HG03378 (cell line): ENCODE measurements at regions not wholly inside any gene's neighbourhood (a gene's known extent, or its start where the extent isn't known, plus 50 kb on each side); places are given as distances from the start of the nearest gene placed in this dataset.
A peak's percentile ranks its signal among the peaks of the same experiment; 100 is the strongest.
"Not testable (repeated sequence)": the region's sequence is repeated elsewhere in the genome, so short reads cannot be mapped to it uniquely, and the experiment has no call there.

Experiments
- ATAC-seq: cut with Tn5 transposase; IDR thresholded peaks from one replicate; pipeline ENCODE4 v1.9.1; 2021; ENCODE audit warnings: mild to moderate bottlenecking, moderate library complexity; ENCODE audit not compliant: unreplicated experiment

DNA sequence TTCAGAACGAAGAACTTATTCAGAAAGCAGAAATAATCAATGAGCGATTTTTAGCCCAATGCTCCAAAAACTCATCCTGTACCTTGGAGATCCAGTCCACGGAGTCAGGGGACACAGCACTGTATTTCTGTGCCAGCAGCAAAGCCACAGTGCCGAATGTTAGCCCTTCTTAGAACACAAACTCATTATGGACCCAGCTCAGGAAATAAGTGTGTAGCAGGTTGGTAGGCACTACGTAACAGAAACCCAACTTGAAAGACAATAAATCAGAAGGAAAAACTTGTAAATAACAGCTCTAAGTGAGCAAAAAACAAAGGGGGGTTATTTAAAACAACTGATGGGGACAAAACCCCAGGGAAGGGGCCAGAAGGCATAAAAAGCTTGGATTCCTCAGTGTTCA lies 112.0 kb upstream of the PRSS1 start:
- ATAC-seq, result no peak

DNA sequence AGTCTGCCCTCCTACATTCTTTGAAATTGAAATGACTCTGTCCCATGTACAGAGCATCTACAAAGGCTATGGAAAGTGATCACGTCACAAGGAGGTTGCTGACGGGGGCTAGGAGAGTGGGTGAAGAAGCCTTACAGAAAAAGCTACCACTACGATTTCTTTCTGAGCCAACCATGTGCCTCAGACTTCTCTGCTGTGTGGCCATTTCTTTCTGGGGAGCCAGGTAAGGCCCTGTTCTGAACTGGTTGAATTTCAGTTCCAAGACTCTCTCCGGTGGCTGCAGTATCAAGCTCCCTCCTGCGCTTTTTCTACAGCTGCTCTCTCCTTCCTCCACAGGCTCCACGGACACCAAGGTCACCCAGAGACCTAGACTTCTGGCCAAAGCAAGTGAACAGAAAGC lies 112.5 kb upstream of the PRSS1 start:
- ATAC-seq, result no peak

DNA sequence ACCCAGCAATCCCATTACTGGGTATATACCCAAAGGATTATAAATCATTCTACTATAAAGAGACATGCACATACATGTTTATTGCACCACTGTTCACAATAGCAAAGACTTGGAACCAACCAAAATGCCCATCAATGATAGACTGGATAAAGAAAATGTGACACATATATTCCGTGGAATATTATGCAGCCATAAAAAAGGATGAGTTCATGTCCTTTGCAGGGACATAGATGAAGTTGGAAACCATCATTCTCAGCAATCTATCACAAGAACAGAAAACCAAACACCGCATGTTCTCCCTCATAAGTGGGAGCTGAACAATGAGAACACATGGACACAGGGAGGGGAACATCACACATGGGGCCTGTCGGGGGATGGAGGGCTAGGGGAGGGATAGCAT lies 113.2 kb upstream of the PRSS1 start:
- ATAC-seq, result not testable (repeated sequence)

DNA sequence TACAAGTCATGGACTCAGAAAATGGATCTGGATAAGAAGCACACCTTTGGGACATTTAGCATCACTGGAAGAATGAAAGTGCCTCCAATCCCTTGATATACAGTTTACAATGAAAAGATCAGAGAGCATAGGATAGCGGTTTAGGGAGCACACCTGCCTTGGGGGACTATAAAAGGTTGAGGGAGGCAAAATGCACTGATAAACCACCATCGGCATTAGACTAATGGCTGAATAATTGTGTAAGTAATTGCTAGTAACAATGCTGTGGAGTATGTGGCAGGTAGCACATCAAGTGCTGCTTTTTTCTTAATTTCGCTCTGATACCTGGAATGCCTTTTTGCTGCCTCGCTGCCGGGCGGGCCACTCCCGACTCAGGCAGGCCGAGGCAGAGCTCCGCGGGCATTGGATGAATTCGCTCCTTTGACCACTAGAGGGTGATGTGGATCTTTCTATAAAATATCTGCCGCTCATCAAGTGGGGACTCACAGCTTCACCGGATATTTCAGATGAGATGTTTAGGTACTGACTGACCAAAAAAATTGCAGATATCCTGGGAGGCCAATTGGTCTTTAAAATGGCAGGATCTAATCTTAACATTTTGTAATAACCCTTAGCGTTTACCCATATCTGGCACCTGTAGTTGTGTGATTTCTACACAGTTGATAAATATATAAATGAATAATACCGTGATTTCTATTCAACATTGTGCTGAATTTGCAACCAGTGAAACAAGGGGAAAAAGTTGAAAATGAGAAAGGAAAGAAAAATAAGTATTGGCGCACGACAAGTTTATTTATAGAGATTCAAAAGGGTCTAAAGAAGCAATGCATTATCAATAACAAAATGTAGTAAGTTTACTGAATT lies 116.8 kb upstream of the PRSS1 start:
- ATAC-seq, result peak; percentile 96

DNA sequence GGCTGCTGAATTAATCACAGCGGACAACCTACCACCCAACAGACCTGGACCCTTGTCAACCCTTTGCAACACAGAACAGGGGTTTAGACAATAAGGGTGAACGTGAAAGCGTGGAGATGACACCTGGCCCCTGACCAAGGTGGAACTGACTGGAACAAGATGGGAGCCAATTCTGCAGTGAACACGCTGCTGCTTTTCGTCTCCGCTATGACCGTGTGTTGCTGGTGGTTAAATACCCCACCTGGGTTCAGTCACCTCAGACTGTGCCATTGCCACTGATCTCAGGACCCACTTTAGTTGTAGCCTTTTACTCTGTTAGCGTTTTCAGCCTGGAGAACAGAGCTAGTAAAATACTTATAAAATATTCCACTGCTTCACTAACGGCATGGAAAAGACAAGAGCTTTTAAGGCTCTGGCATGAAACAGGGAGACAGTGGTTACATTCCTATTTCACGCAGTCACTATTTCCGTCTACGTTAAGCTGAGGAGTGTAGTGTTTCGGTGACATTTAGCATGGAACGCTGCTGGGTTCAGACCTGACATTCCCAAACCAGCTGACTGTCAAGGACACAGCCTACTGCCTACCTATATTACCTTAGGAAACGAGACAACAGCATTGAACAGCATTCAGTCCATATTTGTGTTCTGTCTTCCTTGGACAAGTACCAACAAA lies 119.5 kb upstream of the PRSS1 start:
- no peak for ATAC-seq

DNA sequence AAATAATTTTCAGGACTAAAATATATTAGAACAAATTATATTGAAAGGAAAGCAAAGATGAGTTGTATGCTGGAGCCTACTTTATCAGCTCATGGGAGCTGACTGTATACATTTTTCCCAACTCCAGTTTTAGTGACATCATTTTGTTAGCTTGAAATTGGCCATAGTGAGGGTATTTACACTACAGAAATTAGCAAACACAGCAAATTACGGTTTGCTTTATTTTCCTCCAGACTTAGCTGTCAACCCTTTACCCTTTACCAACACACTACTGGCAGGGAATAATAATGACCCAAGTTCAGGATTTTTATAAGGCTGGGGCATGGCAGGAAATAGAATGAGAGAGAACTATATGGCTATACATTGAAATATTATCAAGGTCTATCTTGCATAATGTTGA lies 120.3 kb upstream of the PRSS1 start:
- no peak for ATAC-seq

DNA sequence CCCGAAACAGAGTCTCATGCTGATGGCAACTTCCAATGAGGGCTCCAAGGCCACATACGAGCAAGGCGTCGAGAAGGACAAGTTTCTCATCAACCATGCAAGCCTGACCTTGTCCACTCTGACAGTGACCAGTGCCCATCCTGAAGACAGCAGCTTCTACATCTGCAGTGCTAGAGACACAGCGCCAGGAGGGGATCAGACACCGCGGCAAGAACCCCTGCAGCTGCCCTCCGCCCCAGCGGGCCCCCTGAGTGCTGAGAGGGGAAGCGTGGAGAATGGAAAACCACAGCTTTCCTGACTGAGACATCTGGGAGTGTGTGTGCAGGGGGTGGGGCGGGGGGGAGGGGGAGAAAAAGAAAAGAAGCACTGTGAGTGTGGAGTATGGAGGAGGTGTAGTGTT lies 122.0 kb upstream of the PRSS1 start:
- ATAC-seq, result not testable (repeated sequence)

DNA sequence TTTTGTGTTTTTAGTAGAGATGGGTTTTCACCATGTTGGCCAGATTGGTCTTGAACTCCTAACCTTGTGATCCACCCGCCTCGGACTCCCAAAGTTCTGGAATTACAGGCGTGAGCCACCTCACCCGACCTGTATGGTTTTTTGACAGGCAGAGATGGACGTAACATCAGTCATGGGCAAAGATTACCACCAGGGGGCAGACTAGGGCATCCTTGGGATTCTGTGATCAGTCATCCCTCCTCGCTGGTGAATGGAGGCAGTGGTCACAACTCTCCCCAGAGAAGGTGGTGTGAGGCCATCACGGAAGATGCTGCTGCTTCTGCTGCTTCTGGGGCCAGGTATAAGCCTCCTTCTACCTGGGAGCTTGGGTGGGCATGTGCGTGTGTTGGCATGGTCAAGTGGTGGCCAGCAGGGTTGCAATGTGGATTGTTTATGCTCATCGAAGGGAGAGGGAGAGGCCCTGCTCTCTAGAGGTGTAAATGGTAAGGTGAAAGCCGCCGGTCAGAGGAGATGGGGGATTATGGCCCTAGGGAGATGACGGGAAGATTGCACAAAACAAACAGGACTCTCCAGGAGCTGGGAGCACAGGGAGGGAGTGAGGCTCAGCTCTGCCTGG lies 122.7 kb upstream of the PRSS1 start:
- peak; percentile 77 for ATAC-seq

DNA sequence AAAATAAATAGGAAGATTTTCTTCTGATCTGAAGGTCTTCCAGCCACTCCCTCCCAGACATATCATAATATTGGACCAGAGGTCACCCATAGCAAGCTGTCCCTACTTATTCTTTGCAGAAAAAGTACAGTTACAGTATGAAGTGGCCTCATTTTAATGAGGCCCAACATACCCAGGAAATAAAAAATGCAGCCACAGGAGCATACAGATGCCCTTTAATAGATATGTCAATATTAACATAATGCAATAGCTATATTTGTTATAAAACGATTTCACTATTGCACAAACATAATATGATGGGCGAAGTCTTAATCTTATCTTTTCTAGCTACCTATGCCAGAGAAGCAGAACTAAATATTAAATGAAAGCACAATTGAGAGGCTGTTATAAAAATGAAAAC lies 124.1 kb upstream of the PRSS1 start:
- ATAC-seq, result not testable (repeated sequence)

DNA sequence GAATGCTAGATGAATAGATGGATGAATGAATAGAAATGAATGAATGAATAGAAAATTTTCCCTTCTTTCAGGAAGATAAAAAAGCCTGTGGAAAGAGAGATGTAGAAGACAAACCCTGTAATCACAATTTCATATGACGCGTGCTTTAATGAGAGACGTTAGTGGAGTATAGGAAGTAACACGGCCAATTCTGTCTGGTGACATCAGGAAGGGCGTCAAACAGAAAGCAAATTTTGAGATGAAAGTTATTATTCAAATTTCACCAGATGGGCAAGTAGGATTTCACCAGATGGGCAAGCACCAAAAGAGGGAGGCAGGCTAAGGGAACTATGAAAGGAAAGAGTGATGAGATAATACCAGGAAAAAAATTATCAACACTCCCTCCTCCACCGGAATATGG lies 128.9 kb upstream of the PRSS1 start:
- no peak for ATAC-seq

DNA sequence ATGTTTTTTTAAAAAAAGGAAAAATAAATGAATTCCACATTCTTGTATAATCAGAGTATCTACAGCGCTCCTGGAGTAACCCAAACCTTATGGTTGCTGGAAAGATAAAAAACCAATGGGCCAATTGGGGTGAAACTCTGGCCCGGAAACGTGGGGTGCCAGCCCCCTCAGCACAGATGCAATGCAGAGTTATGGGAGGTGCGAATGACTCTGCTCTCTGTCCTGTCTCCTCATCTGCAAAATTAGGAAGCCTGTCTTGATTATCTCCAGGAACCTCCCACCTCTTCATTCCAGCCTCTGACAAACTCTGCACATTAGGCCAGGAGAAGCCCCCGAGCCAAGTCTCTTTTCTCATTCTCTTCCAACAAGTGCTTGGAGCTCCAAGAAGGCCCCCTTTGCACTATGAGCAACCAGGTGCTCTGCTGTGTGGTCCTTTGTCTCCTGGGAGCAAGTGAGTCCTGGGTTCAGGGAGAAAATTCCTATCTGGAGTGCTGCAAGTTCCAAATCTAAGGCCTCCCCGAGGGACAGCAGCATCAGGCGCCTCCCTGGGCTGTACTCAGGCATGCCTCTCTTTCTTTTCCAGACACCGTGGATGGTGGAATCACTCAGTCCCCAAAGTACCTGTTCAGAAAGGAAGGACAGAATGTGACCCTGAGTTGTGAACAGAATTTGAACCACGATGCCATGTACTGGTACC lies 130.5 kb upstream of the PRSS1 start:
- ATAC-seq, result no peak

DNA sequence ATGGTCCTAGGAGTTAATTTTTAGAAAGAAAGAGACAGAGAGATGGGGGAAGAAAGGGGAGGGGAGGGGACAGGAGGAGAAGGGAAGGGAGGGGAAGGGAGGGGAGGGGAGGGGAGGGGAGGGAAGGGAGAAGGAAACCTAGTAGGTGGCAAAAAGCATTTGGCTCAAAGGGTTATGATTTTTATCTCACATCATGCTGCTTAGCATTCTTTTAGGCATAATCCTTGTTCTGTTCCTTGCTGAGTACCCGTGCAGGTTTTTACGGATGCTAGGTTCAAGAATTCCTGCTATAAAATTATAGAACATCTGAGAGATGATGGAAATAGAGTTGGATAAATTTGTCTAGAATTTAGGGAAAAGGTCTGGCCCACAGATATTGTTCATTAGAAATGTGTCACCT lies 132.4 kb upstream of the PRSS1 start:
- ATAC-seq, result no peak

DNA sequence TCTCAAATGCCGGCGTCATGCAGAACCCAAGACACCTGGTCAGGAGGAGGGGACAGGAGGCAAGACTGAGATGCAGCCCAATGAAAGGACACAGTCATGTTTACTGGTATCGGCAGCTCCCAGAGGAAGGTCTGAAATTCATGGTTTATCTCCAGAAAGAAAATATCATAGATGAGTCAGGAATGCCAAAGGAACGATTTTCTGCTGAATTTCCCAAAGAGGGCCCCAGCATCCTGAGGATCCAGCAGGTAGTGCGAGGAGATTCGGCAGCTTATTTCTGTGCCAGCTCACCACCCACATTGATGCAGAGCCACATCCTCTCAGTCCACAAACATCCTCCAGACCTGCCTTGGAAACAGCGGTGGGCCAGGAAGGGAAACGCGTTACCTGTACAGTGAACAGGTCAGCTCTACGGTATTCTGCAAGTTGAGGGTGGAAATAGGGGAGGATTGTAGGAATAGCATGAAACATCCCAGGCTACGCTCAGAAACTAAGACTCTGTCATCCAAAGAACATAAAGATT lies 133.1 kb upstream of the PRSS1 start:
- ATAC-seq, result no peak

DNA sequence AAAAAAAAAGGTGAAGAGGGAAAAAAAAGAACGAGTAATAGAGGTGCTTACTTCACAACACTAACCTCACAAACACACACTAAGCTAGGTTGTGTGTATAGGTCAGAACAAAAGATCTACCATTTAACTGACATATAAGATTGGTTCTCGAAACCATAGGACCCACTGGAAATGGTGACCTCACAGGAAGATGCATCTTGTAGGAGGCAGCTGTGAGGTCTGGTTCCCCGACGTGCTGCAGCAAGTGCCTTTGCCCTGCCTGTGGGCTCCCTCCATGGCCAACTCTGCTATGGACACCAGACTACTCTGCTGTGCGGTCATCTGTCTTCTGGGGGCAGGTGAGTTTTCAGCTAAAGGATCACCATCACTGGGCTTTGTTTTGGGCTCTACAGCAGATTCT lies 133.8 kb upstream of the PRSS1 start:
- no peak for ATAC-seq

DNA sequence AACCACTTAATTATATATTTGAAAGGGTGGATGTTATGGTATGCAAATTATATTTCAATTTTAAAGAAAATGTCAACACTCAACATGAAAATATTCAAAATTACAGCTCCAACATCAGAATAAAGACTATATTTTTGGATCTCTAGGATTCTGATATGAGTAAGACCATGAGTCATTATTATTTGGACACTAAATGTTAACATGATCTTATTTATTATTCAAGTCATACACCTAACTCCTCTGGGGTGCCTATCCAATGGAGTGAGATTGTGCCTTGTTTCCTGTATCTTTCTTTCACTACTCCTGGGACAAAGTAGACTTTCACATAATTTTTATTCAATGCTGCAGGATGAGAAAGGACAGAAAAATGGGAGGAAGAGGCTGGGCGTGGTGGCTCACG lies 135.2 kb upstream of the PRSS1 start:
- ATAC-seq, result no peak

DNA sequence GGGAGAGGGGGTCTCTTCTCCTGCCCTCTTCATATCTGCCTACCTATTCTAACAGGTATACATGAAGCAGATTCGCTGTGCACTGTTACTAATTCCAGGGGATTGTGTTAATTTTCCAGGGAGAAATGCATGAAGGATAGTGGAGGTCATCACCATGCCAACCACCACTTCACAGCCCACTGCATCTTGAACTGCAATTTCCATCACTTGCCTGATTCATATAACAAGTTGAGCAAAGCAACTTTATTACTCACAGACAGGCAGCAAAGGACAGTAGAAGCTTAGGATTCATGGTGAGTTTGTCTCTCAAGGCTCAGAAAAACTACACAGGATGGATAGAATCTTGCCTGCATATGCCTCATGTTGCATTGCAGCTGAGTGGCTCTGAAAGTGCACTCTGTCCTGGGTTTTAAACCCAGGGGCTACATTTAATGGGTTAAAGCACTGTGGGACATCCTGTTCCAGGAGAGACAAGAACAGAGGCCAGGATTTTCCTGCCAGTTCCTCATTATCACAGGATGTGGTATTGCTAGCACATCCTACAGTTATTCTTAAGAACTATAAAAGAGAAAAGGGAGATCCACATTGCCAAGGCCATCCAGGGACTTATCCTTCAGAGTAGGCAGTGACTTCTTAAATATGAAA lies 136.9 kb upstream of the PRSS1 start:
- ATAC-seq, result no peak

DNA sequence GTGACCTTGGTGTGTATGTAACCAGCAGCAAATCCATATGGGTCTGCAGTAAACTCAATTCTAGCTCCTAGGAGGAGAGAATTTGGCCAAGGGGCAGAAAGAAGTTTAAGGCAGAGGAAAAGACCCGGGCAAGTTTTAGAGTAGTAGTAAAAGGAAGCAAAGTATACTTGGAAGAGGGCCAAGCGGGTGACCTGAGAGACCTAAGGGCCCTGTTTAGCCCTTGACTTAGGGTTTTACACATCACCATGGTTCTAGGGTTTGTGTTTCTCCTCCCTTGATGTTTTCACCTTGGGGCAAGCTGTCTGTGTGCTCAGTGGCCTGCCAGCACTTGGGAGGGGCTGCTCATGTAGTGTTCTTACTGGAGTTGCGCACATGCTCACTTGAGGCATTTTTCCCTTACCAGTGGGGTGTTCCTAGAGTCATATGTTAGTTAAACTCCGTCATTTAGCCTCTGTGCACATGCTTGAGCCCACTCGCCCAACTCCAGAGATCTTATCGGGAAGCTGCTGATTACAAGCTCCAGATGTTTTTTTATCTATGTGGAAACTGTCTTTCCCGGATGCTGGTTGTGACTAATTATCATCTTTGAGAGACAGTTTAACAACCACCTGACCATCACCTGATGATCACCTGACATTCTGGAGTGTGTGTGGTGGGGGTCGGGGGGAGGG lies 137.6 kb upstream of the PRSS1 start:
- no peak for ATAC-seq

DNA sequence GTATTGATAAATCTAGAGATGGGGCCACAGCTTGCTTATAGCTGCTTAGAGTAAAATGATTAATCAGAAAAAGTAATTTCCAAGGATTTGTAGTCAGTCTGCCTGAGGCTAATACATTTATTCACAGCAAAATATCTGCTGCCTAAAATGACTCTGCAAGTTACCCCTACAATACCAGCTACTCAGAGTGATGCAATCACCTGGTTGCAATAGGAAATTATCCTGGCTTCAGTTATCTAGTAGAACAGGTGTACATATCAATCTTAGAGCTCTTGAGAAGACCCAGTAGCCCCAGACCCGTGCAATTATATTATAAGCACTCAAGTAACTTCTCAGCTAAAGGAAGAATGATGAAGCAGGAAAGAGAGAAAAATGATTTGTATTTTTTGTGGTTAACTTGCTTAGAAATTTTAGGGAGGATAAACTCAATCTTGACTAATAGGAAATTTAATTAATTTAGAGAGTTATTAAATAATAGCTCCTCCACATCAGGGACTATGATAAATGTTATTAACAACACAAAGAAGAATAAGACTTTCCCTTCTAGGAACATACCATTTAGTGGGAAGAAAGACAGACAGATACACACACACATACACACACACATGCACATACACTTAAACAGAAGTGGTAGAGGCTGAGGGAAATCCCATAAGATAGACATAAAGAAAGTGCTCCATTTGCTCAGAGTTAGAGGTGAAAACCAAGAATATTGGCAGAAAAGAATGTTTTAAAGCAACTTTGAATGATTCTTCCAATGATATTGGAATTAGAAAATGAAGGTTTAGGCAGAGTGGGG lies 140.4 kb upstream of the PRSS1 start:
- ATAC-seq, result no peak

DNA sequence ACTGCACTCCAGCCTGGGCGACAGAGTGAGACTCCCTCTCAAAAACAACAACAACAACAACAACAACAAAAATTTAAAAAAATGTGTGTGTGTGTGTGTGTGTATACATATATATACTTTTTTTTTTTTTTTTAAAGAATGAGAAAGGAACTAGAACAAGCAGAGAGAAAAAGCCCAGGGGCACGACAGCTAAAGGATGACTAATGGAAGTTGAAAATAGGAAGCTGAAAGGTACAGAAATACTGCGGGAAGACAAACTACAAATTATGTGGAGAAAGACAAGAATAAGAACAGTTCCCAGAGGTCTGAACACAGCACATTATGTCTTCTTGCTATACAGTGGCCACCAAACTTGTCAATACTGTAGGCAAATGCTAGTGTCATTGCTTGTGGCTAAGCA lies 141.9 kb upstream of the PRSS1 start:
- no peak for ATAC-seq
